ENCODE measurements at regions not wholly inside any gene's neighbourhood (a gene's known extent, or its start where the extent isn't known, plus 50 kb on each side); places are given as distances from the start of the nearest gene placed in this dataset.

GRCh38 chr9:101880846-101881245 lies 142.4 kb upstream of the GRIN3A start:
- H3K27ac ChIP-seq (ENCODE audit: low read depth in 1 of 2, low read length in 2 of 2), result no peak overlapping the region
- no peaks in the 10 kb centered on the region for H3K27me3 ChIP-seq (ENCODE audit: control insufficient read depth in 4 of 4, insufficient read depth in 4 of 4, low read length in 3 of 4)
- H3K9me3 ChIP-seq (ENCODE audit: control insufficient read depth in 4 of 4, low read length in 3 of 4), result no peaks in the 10 kb centered on the region
- H3K4me1 ChIP-seq (ENCODE audit: control insufficient read depth in 4 of 4, insufficient read depth in 4 of 4, low read length in 3 of 4), result no peaks in the 10 kb centered on the region
- no peaks in the 10 kb centered on the region for H3K36me3 ChIP-seq (ENCODE audit: control insufficient read depth in 4 of 4, insufficient read depth in 3 of 4, low read depth in 1 of 4, low read length in 3 of 4)
- H3K9ac ChIP-seq (ENCODE audit: low read depth in 1 of 2, low read length in 2 of 2), result no peak overlapping the region
- no peak overlapping the region for H3K4me3 ChIP-seq (ENCODE audit: low read depth in 1 of 3, low read length in 3 of 3)
- TF ChIP-seq EGR1 (IDR thresholded peaks at IDR 0.05; ENCODE audit: low read depth in 2 of 2), result no peak
- no peak for TF ChIP-seq SP1 (IDR thresholded peaks at IDR 0.05)
- TF ChIP-seq, protein P1, sequence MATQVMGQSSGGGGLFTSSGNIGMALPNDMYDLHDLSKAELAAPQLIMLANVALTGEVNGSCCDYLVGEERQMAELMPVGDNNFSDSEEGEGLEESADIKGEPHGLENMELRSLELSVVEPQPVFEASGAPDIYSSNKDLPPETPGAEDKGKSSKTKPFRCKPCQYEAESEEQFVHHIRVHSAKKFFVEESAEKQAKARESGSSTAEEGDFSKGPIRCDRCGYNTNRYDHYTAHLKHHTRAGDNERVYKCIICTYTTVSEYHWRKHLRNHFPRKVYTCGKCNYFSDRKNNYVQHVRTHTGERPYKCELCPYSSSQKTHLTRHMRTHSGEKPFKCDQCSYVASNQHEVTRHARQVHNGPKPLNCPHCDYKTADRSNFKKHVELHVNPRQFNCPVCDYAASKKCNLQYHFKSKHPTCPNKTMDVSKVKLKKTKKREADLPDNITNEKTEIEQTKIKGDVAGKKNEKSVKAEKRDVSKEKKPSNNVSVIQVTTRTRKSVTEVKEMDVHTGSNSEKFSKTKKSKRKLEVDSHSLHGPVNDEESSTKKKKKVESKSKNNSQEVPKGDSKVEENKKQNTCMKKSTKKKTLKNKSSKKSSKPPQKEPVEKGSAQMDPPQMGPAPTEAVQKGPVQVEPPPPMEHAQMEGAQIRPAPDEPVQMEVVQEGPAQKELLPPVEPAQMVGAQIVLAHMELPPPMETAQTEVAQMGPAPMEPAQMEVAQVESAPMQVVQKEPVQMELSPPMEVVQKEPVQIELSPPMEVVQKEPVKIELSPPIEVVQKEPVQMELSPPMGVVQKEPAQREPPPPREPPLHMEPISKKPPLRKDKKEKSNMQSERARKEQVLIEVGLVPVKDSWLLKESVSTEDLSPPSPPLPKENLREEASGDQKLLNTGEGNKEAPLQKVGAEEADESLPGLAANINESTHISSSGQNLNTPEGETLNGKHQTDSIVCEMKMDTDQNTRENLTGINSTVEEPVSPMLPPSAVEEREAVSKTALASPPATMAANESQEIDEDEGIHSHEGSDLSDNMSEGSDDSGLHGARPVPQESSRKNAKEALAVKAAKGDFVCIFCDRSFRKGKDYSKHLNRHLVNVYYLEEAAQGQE (IDR thresholded peaks at IDR 0.05), result no peak
- no peak for TF ChIP-seq TAF1 (conservative IDR thresholded peaks at IDR 0.05)
- TF ChIP-seq NR2F2 (IDR thresholded peaks at IDR 0.05), result no peak
- TF ChIP-seq JUND (IDR thresholded peaks at IDR 0.05), result no peak
- TF ChIP-seq FOXA2 (IDR thresholded peaks at IDR 0.05), result no peak
- no peak for TF ChIP-seq FOXA1 (IDR thresholded peaks at IDR 0.05)
- TF ChIP-seq HNF4A (conservative IDR thresholded peaks at IDR 0.05), result no peak
- no peak for TF ChIP-seq RAD21 (IDR thresholded peaks at IDR 0.05)
- TF ChIP-seq, protein P2, sequence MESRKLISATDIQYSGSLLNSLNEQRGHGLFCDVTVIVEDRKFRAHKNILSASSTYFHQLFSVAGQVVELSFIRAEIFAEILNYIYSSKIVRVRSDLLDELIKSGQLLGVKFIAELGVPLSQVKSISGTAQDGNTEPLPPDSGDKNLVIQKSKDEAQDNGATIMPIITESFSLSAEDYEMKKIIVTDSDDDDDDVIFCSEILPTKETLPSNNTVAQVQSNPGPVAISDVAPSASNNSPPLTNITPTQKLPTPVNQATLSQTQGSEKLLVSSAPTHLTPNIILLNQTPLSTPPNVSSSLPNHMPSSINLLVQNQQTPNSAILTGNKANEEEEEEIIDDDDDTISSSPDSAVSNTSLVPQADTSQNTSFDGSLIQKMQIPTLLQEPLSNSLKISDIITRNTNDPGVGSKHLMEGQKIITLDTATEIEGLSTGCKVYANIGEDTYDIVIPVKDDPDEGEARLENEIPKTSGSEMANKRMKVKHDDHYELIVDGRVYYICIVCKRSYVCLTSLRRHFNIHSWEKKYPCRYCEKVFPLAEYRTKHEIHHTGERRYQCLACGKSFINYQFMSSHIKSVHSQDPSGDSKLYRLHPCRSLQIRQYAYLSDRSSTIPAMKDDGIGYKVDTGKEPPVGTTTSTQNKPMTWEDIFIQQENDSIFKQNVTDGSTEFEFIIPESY (IDR thresholded peaks at IDR 0.05), result no peak
- TF ChIP-seq, protein P3, sequence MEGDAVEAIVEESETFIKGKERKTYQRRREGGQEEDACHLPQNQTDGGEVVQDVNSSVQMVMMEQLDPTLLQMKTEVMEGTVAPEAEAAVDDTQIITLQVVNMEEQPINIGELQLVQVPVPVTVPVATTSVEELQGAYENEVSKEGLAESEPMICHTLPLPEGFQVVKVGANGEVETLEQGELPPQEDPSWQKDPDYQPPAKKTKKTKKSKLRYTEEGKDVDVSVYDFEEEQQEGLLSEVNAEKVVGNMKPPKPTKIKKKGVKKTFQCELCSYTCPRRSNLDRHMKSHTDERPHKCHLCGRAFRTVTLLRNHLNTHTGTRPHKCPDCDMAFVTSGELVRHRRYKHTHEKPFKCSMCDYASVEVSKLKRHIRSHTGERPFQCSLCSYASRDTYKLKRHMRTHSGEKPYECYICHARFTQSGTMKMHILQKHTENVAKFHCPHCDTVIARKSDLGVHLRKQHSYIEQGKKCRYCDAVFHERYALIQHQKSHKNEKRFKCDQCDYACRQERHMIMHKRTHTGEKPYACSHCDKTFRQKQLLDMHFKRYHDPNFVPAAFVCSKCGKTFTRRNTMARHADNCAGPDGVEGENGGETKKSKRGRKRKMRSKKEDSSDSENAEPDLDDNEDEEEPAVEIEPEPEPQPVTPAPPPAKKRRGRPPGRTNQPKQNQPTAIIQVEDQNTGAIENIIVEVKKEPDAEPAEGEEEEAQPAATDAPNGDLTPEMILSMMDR (IDR thresholded peaks at IDR 0.05; ENCODE audit: low read depth, low read length, missing input control), result no peak
- TF ChIP-seq YY1 (IDR thresholded peaks at IDR 0.05), result no peak
- TF ChIP-seq, protein P4, sequence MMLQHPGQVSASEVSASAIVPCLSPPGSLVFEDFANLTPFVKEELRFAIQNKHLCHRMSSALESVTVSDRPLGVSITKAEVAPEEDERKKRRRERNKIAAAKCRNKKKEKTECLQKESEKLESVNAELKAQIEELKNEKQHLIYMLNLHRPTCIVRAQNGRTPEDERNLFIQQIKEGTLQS (IDR thresholded peaks at IDR 0.05), result no peak
- TF ChIP-seq GABPA (IDR thresholded peaks at IDR 0.05 in 1 of 2, conservative IDR thresholded peaks at IDR 0.05 in 1 of 2), result no peak
- no peak for TF ChIP-seq HNF4G (IDR thresholded peaks at IDR 0.05)
- TF ChIP-seq, protein P5, sequence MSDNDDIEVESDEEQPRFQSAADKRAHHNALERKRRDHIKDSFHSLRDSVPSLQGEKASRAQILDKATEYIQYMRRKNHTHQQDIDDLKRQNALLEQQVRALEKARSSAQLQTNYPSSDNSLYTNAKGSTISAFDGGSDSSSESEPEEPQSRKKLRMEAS (IDR thresholded peaks at IDR 0.05), result no peak
- TF ChIP-seq RXRA (IDR thresholded peaks at IDR 0.05), result no peak
- no peak for DNase-seq (ENCODE audit: low spot score)

All from liver (tissue), 7 donors.